Adrenal gland (tissue), 9 donors: ENCODE measurements at regions not wholly inside any gene's neighbourhood (a gene's known extent, or its start where the extent isn't known, plus 50 kb on each side); places are given as distances from the start of the nearest gene placed in this dataset.

Source experiments
- DNase-seq, 7 donors: peaks; one replicate each; pipeline ENCODE4 v3.0.0-alpha.2; 2019 to 2020
- H3K27ac ChIP-seq, 5 donors: fragments of 200-600 bp; sonication (generic) in 4 of 5; 1 replicate in 3 of 5; 2 replicates in 2 of 5; pipeline versions ENCODE4 v1.5.1 to v1.8.0; 2016 to 2020; ENCODE audit warnings: mild to moderate bottlenecking in 1 of 5
- H3K27me3 ChIP-seq: fragments of 200-600 bp; 2 replicates; pipeline ENCODE4 v1.8.0; 2021
- H3K36me3 ChIP-seq, 2 donors: fragments of 200-600 bp; replicated peaks in 1 of 2; 1 replicate in 1 of 2; 2 replicates in 1 of 2; pipeline versions ENCODE4 v1.5.1 to v1.8.0; 2018 to 2022
- H3K4me1 ChIP-seq, 2 donors: fragments of 200-600 bp; replicated peaks in 1 of 2; 1 replicate in 1 of 2; 2 replicates in 1 of 2; pipeline versions ENCODE4 v1.5.1 to v1.8.0; 2018 to 2021
- H3K4me3 ChIP-seq, 4 donors: fragments of 200-600 bp; sonication (generic) in 3 of 4; one replicate each; pipeline ENCODE4 v1.5.1; 2016 to 2018
- H3K9me3 ChIP-seq, 3 donors: fragments of 200-600 bp; sonication (generic) in 1 of 3; replicated peaks in 1 of 3; 1 replicate in 2 of 3; 2 replicates in 1 of 3; pipeline versions ENCODE4 v1.5.1 to v1.8.0; 2016 to 2021
- POLR2A ChIP-seq, 2 donors: fragments of 450-650 bp; IDR thresholded peaks; one replicate each; pipeline ENCODE4 v1.6.1; 2017; ENCODE audit warnings: antibody characterized with exemption in 2 of 2, mild to moderate bottlenecking in 2 of 2, moderate library complexity in 1 of 2
- WGBS, 4 donors: extraction: QIAGEN DNeasy Blood & Tissue Kit in 2 of 4; methylation state at CpG; one replicate each; pipeline versions ENCODE4 v1.1.5 to v1.1.7; 2013 to 2017; 5-methylcytosine and 5-hydroxymethylcytosine counted together
- intact Hi-C, 2 donors: fragments of 100-400 bp; cut with DNase I; formaldehyde crosslinking; loops; one replicate each; pipeline versions ENCODE4 v1.14.1 to v1.15.0; 2022 to 2023
- TF ChIP-seq, protein P1 (sequence below), 6 experiments: fragments of 450-650 bp in 4 of 6; fragments of 200-600 bp in 2 of 6; sonication (generic) in 1 of 6; IDR thresholded peaks; 1 replicate in 5 of 6; 2 replicates in 1 of 6; pipeline versions ENCODE4 v1.5.1 to v1.8.0; 2016 to 2021; ENCODE audit warnings: antibody characterized with exemption in 6 of 6, mild to moderate bottlenecking in 2 of 6, moderate library complexity in 1 of 6
- donor health status: healthy with polysubstance abuse.
- donor health status: Bipolar disorder and iron deficiency.
- donor health status: DM: yes; HTN: yes; CAD: no.
- donor health status: DM: no; HTN: no; CAD: no.
- donor health status: DM: no; HTN: no; CAD: no.

DNA sequence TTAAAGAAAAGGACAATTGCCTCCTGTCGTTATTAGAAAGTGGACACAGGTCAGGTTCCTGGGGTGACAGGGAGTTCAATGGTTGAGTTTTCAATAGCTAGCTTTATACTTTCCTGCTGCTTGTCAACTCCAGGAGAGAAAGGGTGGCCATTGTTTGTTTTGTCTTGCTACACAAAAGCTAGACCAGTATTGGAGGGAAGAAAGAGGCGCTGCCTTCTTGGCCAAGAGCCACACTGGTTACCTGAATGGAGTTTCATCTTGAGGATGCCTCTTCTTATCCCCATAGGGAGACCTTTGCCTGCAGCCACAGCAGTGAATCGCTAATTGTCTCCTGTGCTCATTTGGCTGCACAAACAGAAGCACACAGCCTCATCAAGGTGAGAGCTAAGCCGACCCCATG, 279.4 kb upstream of the GRIA1 start:
- no peaks in the 10 kb centered on the region for H3K27me3 ChIP-seq
- 50 to 67% (median 54%) methylated on average over 4 of the region's 4 CpGs for WGBS, 4 donors
- no peaks in the 10 kb centered on the region for H3K4me1 ChIP-seq
- H3K36me3 ChIP-seq, result no peaks in the 10 kb centered on the region
- TF ChIP-seq POLR2A (IDR thresholded peaks at IDR 0.05), result no peak
- TF ChIP-seq, protein P1, sequence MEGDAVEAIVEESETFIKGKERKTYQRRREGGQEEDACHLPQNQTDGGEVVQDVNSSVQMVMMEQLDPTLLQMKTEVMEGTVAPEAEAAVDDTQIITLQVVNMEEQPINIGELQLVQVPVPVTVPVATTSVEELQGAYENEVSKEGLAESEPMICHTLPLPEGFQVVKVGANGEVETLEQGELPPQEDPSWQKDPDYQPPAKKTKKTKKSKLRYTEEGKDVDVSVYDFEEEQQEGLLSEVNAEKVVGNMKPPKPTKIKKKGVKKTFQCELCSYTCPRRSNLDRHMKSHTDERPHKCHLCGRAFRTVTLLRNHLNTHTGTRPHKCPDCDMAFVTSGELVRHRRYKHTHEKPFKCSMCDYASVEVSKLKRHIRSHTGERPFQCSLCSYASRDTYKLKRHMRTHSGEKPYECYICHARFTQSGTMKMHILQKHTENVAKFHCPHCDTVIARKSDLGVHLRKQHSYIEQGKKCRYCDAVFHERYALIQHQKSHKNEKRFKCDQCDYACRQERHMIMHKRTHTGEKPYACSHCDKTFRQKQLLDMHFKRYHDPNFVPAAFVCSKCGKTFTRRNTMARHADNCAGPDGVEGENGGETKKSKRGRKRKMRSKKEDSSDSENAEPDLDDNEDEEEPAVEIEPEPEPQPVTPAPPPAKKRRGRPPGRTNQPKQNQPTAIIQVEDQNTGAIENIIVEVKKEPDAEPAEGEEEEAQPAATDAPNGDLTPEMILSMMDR (IDR thresholded peaks at IDR 0.05), result no peak
- no peak overlapping the region for H3K27ac ChIP-seq
- no peak for DNase-seq
- H3K4me3 ChIP-seq, result no peak overlapping the region
- intact Hi-C loops, result no loop called here
- no peaks in the 10 kb centered on the region for H3K9me3 ChIP-seq

DNA sequence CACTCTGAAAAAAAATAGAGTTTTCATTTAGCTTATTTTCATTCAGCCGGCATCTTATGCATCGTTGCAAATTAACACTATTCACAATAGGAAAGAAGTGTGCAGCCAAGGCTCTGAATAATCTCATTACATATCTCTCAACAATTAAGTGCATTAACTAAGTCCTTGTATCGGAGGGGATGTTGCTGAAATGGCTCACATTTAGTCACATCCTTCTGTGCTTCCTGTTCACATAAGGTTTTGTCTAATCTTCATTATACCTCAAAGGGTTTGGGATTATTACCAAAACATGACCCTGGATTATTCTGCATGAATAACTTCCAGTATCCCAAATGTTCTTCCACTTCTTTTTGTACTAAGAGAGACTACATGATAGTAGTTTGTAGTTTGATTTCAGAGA, 278.0 kb upstream of the GRIA1 start:
- Histone ChIP-seq H3K36me3 (no peaks in the 10 kb centered on the region), H3K4me3 (no peak overlapping the region), H3K27me3 (no peaks in the 10 kb centered on the region), H3K9me3 (no peaks in the 10 kb centered on the region), H3K4me1 (no peaks in the 10 kb centered on the region), H3K27ac (no peak overlapping the region)
- DNase-seq, result no peak
- WGBS, 4 donors, result 68 to 87% (median 81%) methylated on average over 3 of the region's 3 CpGs
- intact Hi-C loops, result no loop called here
- TF ChIP-seq, protein P1 (IDR thresholded peaks at IDR 0.05), result no peak
- no peak for TF ChIP-seq POLR2A (IDR thresholded peaks at IDR 0.05)

DNA sequence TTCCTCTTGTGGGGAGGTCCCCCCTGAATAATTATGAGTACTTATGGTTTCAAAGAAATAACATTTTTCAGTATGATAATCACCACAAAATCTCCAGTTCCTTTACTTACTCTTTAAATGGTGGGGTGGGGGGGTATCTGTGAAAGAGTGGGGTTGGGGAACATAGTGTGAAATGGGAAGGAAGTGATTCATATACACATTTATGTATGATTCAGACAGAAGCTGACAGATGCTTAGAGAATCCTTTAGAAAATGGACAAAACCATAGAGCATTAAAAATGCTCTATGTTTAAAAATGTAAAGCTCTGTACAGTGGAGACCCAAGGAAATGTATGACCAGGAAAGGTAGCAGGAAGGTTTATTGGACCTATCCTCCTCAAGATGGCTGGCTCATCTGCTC, 267.5 kb upstream of the GRIA1 start:
- TF ChIP-seq, protein P1 (IDR thresholded peaks at IDR 0.05), result no peak
- no peak for TF ChIP-seq POLR2A (IDR thresholded peaks at IDR 0.05)
- Histone ChIP-seq H3K27ac (no peak overlapping the region), H3K27me3 (no peaks in the 10 kb centered on the region), H3K4me3 (no peak overlapping the region), H3K9me3 (no peaks in the 10 kb centered on the region), H3K36me3 (no peaks in the 10 kb centered on the region), H3K4me1 (no peaks in the 10 kb centered on the region)
- intact Hi-C loops, result no loop called here
- no peak for DNase-seq

DNA sequence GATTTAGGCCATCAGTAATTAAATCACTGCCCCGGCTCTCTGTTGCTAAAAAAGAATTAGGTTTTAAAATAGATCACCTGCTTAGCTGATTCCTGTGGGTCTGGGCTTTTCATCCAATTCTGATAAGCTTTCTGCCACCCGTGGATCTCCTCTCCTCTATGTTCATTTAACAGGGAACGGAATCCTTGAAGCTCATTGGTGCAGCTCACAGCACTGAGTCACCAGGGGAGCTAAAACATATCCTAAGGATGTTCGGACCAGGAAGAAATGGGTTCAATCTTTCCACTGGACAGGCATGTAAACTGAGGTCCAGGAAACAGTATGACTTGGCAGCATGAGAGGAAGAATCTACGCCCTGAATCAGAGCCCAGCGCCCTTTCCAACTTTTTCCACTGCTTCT, 267.1 kb upstream of the GRIA1 start:
- H3K36me3 ChIP-seq, result no peaks in the 10 kb centered on the region
- H3K27ac ChIP-seq, result no peak overlapping the region
- no peaks in the 10 kb centered on the region for H3K27me3 ChIP-seq
- TF ChIP-seq, protein P1 (IDR thresholded peaks at IDR 0.05), result no peak
- TF ChIP-seq POLR2A (IDR thresholded peaks at IDR 0.05), result no peak
- no peak for DNase-seq
- intact Hi-C loops, result no loop called here
- no peaks in the 10 kb centered on the region for H3K4me1 ChIP-seq
- H3K9me3 ChIP-seq, result no peaks in the 10 kb centered on the region
- WGBS, 4 donors, result 64 to 83% (median 70%) methylated on average over 6 of the region's 6 CpGs
- H3K4me3 ChIP-seq, result no peak overlapping the region
